Activated CD4-positive, alpha-beta T cell treated with anti-CD3 and anti-CD28 coated beads for 4 hours (primary cell): ENCODE measurements at regions not wholly inside any gene's neighbourhood (a gene's known extent, or its start where the extent isn't known, plus 50 kb on each side); places are given as distances from the start of the nearest gene placed in this dataset.

Source experiments
- DNase-seq, 2 donors: peaks; one replicate each; pipeline ENCODE4 v3.0.0-alpha.2; 2020

DNA sequence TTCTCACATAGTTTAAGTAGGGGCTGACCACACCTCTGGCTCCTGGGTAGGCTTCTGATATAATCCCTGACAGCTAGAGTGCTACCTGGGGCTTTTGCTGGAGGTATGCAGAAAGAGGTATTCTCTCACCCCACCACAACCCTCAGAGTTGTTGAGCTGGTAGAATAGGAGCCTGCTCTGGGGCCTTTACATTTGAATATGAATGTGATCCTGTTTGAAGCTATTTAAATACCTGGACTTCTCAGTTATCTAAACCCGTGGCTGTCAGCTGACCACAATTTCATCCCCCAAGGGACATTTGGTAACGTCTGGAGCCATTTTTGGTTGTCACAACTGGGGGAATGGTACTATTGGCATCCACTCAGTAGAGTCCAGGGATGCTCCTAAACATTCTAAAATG, 669.1 kb downstream of the SATB2 start:
- DNase-seq, result no peak

GRCh38 chr2:198782734-198783133, 675.0 kb downstream of the SATB2 start:
- no peak for DNase-seq

- no peak for DNase-seq
Observed at GRCh38 chr2:198776616-198777406, 680.9 kb downstream of the SATB2 start.

DNA sequence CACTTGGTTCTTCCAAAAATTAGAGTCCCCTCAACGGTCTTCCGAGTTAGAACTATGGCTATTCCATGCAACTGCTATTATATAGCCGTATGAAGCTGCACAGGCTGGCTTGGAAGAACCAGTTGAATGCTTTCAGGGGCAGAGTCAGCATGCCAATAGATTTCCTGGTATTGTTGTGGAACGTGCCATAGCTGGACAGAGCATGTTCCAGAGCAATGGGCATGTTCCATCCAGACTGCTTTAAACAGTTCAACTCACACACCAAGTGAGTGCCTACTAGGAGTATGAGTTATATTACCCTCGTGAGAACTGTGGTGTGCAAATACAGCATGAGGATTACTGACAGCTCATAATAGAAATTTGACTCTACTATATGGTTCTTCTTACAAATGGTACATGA, 682.0 kb downstream of the SATB2 start:
- DNase-seq, result no peak

DNA sequence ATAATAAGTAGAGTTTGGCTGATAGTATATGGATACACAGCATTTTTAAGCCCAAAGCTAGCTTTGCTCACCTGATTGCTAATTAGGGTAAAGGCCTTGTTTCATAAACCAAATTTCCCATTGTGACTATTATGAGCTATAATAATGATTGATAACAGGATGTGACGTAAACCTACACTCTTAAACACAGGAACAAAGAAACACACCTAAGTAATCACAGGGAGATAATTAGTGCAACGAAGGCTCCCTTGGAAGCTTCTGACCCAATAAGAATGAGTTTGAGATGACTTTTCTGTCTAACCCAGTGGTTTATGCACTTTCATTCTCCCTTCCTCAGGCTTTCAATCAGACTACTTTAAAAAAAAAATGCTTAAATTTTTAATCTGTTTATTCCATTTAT, 683.2 kb downstream of the SATB2 start:
- no peak for DNase-seq

GRCh38 chr2:198767694-198768093, 690.0 kb downstream of the SATB2 start:
- DNase-seq, result no peak

- DNase-seq, result no peak
Observed at GRCh38 chr2:198763793-198764192, 693.9 kb downstream of the SATB2 start.

- DNase-seq, result no peak
Observed at GRCh38 chr2:198762441-198762840, 695.3 kb downstream of the SATB2 start.

DNA sequence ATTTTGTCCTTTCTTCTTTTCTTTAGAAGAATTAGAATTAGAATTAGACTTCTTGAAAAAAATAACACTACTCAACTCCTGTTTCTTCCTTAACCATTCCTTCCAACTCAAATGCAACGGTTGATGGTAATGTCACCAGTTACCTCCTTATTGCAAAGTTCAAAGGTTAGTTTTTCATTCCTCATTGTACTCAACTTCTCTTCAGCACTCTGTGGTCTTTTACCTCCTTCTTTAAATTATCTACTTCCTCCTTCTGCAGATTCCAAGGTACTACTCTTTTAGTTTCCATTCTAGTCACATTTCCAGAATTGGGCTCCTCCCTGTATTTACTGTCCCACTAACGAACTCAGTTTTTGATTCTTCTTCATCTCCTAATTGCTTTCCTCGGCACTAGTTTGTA, 700.7 kb downstream of the SATB2 start:
- no peak for DNase-seq

DNA sequence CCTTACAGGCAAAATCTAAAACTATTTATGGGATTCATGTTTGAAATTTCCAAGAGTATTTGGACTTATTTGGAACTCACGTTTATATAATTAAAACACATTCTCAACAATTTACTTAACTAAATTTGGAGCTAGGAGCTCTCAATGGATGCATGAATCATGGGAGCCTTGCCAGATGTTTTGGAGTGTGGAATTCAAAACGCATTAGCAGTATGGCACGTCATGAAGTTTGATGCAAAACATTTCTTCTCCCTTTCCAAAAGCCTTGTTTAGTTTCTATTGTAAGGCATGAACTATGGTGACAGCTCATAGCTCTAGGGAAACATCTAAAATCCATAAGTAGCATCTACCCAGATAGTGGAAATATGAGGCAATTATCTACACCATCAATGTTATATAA, 701.6 kb downstream of the SATB2 start:
- DNase-seq, result no peak

- DNase-seq, result no peak
Observed at GRCh38 chr2:198753101-198753500, 704.6 kb downstream of the SATB2 start.

- DNase-seq, result no peak
Observed at GRCh38 chr2:198749364-198749763, 708.4 kb downstream of the SATB2 start.

- DNase-seq, result no peak
Observed at GRCh38 chr2:198731842-198732399, 725.8 kb downstream of the SATB2 start.

- no peak for DNase-seq
Observed at GRCh38 chr2:198720266-198720665, 737.5 kb downstream of the SATB2 start.

GRCh38 chr2:198717451-198717850, 740.3 kb downstream of the SATB2 start:
- DNase-seq, result no peak

GRCh38 chr2:198715302-198715835, 742.4 kb downstream of the SATB2 start:
- no peak for DNase-seq

DNA sequence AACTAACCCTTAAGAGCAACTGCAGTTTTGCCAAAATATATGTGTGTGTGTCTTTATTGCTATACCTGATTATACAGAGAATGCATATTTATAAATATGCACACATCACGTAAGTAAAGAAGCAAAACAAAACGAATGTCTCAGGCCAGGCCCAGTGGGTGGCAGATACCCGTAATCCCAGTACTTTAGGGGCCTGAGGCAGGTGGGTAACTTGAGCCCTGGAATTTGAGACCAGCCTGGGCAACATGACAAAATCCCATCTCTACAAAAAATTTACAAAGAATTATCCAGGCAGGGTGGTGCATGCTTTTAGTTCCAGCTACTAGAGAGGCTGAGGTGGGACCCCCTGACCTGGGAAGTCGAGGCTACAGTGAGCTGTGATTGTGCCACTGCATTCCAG, 745.3 kb downstream of the SATB2 start:
- DNase-seq, result no peak

DNA sequence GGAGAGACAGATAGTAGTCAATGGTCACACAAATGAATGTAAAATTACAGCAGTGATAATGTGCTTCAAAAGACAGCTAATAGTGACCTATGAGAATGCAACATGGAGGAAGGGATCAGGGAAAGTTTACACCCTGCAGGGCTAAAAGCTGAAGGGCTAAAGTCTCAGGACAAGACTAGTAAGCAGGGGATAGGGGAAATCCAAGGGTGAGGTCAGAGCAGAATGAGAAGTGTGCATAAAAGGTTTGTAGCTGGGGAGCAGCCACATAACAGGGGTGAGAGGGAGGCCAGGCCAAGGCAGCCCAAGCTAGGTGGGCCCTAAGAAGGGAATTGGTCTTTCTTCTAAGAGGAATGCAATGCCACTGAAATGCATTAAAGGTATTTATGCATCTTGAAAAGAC, 746.3 kb downstream of the SATB2 start:
- no peak for DNase-seq

DNA sequence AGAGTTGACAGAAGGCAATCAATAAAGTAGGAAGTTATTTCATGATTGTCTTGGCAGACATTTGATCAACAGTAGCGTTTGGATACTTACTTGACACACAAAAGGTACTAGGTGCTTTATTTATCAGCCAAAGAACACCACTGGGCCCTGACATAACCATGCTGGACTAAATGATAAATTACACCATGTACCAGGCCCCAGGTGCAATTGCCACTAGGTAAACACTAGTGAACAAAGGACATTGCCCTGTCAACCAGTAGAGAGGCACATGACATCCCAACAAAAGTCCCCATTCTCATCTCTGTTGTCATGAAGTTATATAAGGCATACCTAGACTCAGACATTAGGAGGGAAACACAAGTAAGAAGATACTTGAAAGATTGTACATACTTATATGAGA, 747.2 kb downstream of the SATB2 start:
- DNase-seq, result no peak

DNA sequence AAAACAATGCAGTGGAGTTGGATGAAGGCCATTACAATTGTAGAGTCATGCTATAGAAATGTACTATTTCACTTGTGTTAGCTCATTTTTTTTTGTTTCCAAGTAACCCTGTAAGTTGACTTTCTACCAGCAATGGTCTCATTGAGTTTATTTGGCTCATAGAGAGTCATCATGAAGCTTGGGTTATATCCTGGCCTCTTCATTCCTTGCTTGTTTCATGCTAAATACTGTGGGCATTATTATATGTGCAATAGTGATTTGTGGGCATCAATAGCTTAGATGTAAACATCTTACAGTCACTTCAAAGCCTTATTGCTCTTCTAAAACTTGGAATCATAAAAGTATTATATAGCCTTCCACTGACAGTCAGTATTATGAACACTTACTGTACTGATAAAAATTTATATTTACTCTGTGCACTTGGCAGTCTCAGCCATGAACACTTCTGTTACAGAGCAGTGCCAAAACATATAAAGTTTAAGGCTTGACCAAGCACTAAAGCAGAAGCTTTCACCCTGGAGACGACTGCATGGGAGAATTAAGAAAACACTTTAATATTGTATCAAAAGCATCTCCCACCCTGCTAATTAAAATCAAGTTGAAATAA, 751.2 kb downstream of the SATB2 start:
- DNase-seq, result no peak

DNA sequence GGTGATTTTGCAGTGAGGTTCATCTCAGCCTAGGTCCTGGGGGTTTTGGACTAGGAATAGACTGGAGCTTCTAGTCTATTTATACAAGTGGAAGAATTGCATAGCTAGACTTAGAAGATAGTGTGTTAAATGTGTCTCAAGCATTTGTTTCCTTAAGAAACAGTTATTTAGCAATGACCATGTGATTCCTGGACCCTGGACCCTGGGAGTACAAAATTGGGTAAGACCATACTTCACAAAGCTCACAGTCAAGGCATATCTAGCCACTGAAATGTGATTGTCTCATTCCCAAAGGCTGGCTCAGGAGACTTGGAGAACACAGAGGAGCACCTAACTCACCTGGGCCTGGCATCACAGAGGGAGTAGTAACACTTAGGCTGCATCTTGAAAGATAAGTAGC, 754.5 kb downstream of the SATB2 start:
- no peak for DNase-seq

DNA sequence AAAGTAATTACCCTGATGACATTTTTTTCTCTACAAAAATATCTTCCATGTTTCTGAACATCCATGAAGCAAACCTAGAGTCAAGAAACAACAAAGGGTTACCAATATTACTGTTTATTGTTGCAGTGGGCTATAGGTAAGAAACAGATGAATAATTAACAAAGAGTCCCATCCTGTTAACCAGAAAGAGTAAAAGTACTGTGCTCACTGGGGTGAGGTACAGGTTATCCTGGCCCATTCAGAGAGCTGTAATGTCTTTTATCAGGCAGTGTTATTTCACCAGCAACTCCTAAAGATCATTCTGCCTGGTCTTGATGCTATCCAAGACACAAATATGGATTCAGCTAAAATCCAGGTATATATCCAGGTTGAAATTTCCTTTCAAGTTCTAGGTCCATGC, 754.9 kb downstream of the SATB2 start:
- no peak for DNase-seq

DNA sequence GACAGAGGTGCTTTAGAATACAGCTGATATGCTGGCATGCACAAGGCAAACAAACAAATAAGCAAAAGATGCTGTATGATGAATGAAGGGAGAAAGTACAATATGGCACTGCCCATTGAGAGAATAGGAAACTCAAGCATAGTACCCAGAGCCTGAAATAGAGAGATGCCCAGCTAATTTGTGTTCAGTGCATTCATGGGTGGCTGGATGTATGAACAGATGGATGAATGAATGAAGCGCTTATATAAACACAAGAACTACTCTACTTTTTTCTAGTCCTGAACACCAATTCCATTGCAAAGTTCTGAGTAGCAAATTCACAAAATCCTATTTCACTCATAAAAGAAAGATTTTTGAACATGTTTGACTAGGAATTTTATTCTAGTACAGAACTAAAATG, 756.3 kb downstream of the SATB2 start:
- DNase-seq, result no peak

DNA sequence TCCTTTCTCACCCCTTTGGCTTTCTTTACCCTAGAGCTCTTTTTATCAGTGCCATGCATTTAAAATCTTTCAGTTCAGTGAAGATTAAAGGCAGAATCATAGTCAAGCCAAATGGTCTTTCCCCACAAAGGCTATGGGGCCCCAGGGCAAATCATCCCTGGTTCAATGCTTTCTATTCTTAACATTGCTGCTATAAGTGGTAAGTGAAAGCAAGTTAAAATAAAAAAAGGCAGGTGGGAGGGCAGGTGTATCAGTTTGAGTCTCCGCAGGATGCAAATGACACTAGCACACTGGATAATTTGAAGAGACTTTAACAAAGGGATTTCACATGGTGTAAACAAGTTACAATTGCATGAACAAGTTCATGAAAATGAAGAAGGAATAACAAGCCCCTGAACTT, 757.4 kb downstream of the SATB2 start:
- no peak for DNase-seq
